ENCODE measurements at regions not wholly inside any gene's neighbourhood (a gene's known extent, or its start where the extent isn't known, plus 50 kb on each side); places are given as distances from the start of the nearest gene placed in this dataset.

DNA sequence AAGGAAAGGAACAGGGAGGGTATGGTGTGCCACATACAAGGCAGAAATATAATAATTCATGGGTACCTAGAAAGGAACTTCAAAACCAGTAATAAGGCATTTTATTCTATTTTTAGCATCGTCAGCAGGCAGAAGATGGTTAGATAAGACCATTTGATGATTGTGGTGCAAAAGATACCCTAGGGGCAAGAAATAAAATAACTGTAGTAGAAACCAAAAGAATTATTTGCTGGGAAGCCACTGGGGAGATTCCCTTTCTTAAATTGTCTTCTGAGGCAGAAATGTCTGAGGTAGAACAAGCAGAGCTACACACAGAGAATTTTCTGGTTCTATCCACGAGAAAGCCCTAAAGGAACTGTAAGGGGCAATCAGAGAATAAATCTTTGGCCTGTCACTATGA, 64.3 kb upstream of the PCGF5 start:
- intact Hi-C loops (cut with micrococcal nuclease; ENCODE audit: unreplicated experiment), result no loop called here
- H3K27me3 ChIP-seq (ENCODE audit: control insufficient read depth, insufficient read depth, low read length), result peaks cover 34% of the 10 kb centered on the region
- POLR2A ChIA-PET, result no interaction called here
- H3K4me3 ChIP-seq (ENCODE audit: low read depth in 2 of 2, low read length in 2 of 2), result no peak overlapping the region
- CTCF ChIA-PET, result no interaction called here
- TF ChIP-seq POLR2AphosphoS5 (IDR thresholded peaks at IDR 0.05; ENCODE audit: low read depth, low read length), result no peak
- TF ChIP-seq, protein P1, sequence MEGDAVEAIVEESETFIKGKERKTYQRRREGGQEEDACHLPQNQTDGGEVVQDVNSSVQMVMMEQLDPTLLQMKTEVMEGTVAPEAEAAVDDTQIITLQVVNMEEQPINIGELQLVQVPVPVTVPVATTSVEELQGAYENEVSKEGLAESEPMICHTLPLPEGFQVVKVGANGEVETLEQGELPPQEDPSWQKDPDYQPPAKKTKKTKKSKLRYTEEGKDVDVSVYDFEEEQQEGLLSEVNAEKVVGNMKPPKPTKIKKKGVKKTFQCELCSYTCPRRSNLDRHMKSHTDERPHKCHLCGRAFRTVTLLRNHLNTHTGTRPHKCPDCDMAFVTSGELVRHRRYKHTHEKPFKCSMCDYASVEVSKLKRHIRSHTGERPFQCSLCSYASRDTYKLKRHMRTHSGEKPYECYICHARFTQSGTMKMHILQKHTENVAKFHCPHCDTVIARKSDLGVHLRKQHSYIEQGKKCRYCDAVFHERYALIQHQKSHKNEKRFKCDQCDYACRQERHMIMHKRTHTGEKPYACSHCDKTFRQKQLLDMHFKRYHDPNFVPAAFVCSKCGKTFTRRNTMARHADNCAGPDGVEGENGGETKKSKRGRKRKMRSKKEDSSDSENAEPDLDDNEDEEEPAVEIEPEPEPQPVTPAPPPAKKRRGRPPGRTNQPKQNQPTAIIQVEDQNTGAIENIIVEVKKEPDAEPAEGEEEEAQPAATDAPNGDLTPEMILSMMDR (IDR thresholded peaks at IDR 0.05), result no peak
- TF ChIP-seq, protein P2, sequence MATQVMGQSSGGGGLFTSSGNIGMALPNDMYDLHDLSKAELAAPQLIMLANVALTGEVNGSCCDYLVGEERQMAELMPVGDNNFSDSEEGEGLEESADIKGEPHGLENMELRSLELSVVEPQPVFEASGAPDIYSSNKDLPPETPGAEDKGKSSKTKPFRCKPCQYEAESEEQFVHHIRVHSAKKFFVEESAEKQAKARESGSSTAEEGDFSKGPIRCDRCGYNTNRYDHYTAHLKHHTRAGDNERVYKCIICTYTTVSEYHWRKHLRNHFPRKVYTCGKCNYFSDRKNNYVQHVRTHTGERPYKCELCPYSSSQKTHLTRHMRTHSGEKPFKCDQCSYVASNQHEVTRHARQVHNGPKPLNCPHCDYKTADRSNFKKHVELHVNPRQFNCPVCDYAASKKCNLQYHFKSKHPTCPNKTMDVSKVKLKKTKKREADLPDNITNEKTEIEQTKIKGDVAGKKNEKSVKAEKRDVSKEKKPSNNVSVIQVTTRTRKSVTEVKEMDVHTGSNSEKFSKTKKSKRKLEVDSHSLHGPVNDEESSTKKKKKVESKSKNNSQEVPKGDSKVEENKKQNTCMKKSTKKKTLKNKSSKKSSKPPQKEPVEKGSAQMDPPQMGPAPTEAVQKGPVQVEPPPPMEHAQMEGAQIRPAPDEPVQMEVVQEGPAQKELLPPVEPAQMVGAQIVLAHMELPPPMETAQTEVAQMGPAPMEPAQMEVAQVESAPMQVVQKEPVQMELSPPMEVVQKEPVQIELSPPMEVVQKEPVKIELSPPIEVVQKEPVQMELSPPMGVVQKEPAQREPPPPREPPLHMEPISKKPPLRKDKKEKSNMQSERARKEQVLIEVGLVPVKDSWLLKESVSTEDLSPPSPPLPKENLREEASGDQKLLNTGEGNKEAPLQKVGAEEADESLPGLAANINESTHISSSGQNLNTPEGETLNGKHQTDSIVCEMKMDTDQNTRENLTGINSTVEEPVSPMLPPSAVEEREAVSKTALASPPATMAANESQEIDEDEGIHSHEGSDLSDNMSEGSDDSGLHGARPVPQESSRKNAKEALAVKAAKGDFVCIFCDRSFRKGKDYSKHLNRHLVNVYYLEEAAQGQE (IDR thresholded peaks at IDR 0.05; ENCODE audit: insufficient read depth in 1 of 2, low read depth in 2 of 2, low read length in 1 of 2), result no peak
- no peak for TF ChIP-seq SIN3A (IDR thresholded peaks at IDR 0.05; ENCODE audit: borderline replicate concordance, insufficient read depth, low read depth, low read length)
- TF ChIP-seq TCF7L2 (IDR thresholded peaks at IDR 0.05; ENCODE audit: low read depth, low read length), result no peak
- H3K27ac ChIP-seq (ENCODE audit: low read length), result no peak overlapping the region
- BruUV-seq (replicated peaks), result no TSS peak
- H3K36me3 ChIP-seq (ENCODE audit: control insufficient read depth, insufficient read depth, low read length), result no peaks in the 10 kb centered on the region
- in situ Hi-C loops (cut with HindIII; ENCODE audit: low pct_unique_long_range_greater_than_20kb, low sequenced_read_pairs), result no loop called here
- ATAC-seq (no peak), DNase-seq (ENCODE audit: low read depth, low spot score) (no peak)
- no peaks in the 10 kb centered on the region for H3K4me1 ChIP-seq (ENCODE audit: control insufficient read depth, insufficient read depth, low read length)
- H3K9me3 ChIP-seq (ENCODE audit: control insufficient read depth, insufficient read depth, low read depth, low read length), result no peaks in the 10 kb centered on the region

DNA sequence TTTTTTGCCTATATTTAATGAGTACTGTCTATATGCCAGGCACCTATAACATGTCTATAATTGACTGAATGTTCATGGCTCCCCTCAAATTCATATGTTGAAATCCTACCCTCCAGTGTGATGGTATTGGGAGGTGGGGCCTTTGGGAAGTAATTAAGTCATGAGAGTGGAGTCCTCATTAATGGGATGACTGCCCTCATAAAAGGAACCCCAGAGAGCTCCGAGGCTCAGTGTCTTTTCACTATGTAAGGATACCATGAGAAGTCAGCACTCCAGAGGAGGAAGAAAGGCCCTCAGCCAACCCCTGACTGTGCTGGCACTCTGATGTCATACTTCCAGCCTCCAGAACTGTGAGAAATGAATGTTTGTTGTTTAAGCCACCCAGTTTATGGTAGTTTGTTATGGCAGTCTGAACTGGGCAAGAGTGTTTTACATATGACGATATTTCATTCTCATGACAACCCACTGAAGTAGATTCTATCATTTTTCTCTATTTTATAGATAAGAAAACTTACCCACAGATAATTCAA, 61.1 kb upstream of the PCGF5 start:
- H3K36me3 ChIP-seq (ENCODE audit: control insufficient read depth, insufficient read depth, low read length), result peaks cover 4% of the 10 kb centered on the region; the same call in 1 of the 2 replicates
- no TSS peak for BruUV-seq (replicated peaks)
- 0 out of 2 replicates have a peak, but pooled peaks cover 4% of the 10 kb centered on the region for H3K4me1 ChIP-seq (ENCODE audit: control insufficient read depth, insufficient read depth, low read length)
- intact Hi-C loops (cut with micrococcal nuclease; ENCODE audit: unreplicated experiment), result no loop called here
- in situ Hi-C loops (cut with HindIII; ENCODE audit: low pct_unique_long_range_greater_than_20kb, low sequenced_read_pairs), result no loop called here
- TF ChIP-seq, protein P1 (IDR thresholded peaks at IDR 0.05), result no peak
- TF ChIP-seq, protein P2 (IDR thresholded peaks at IDR 0.05; ENCODE audit: insufficient read depth in 1 of 2, low read depth in 2 of 2, low read length in 1 of 2), result no peak
- TF ChIP-seq POLR2AphosphoS5 (IDR thresholded peaks at IDR 0.05; ENCODE audit: low read depth, low read length), result no peak
- no peak for TF ChIP-seq TCF7L2 (IDR thresholded peaks at IDR 0.05; ENCODE audit: low read depth, low read length)
- TF ChIP-seq SIN3A (IDR thresholded peaks at IDR 0.05; ENCODE audit: borderline replicate concordance, insufficient read depth, low read depth, low read length), result no peak
- no peak overlapping the region for H3K27ac ChIP-seq (ENCODE audit: low read length)
- peaks cover 46% of the 10 kb centered on the region for H3K27me3 ChIP-seq (ENCODE audit: control insufficient read depth, insufficient read depth, low read length)
- H3K4me3 ChIP-seq (ENCODE audit: low read depth in 2 of 2, low read length in 2 of 2), result no peak overlapping the region
- H3K9me3 ChIP-seq (ENCODE audit: control insufficient read depth, insufficient read depth, low read depth, low read length), result no peaks in the 10 kb centered on the region
- ChIA-PET POLR2A (no interaction called here), CTCF (no interaction called here)
- DNase-seq (ENCODE audit: low read depth, low spot score), result no peak
- ATAC-seq, result no peak
